NCI-H226 (cell line): ENCODE measurements at regions not wholly inside any gene's neighbourhood (a gene's known extent, or its start where the extent isn't known, plus 50 kb on each side); places are given as distances from the start of the nearest gene placed in this dataset.

Source experiments
- DNase-seq: peaks from one replicate; pipeline ENCODE4 v3.0.0-alpha.2; 2015

DNA sequence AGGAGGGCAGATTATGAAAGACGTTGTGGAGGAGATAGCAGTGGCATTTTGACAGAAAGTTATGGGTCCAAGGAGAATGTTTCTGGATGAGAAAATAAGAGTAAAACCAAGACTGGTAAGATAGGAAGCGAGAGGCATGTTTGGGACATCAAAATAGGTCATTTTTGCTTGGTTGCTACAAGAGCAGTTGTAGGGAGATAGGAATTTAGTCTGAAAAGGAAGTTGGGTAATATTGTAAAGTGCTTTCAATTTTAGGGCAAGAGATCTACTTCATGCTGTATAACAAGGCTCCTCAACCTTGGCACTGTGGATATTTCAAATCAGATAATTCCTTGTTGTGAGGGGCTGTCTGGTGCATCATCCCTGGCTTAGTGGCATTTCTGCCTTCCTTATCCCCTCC is 118.0 kb upstream of the DPH6 start:
- DNase-seq: no peak

DNA sequence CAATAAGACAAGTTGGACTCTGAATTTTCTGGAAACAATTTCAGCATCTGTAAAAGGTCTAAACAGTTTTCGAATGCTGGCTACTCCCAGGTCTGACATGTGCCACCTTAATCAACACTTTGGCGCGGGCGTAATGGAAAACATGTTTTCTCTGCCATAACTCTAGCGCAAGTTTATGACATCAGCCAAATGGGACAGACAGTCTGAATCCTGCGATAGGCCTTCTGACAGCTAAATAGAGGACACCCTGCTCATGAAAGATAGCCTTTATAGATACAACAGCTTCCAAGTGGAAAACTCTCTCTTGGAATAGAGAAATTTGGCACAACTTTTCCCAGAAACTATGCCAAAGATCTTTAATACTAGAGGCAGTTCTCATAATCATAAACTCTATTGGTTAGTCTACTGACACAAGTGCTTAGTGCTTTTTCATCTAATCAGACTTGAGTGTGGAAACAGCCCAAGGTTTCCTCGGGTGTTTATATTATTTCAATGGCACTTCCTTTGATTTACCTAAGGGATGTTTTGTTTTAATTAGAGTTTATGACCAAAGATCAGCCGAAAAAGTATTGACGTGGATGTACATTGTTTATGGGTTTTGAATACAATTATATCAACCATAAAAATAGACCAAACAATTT is 120.1 kb upstream of the DPH6 start:
- DNase-seq: no peak

DNA sequence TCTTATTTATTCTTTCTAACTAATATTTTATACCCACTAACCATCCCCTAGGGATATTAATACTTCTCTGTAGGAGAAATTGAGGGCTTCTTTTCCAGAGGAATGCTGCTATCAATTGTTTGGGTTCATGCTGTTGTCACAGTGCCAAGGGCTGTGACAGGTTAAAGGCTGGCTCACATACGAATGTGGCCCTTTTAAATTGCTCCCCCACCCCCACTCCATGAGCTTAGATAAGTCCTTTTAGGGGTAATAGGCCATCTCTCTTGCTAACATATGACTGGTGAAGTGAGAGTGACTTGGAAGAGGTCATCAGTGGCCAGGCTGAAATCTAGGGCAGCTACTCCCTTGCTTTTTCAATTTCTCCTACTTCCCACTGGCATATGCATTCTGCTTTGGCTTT is 121.9 kb upstream of the DPH6 start:
- DNase-seq: no peak

DNA sequence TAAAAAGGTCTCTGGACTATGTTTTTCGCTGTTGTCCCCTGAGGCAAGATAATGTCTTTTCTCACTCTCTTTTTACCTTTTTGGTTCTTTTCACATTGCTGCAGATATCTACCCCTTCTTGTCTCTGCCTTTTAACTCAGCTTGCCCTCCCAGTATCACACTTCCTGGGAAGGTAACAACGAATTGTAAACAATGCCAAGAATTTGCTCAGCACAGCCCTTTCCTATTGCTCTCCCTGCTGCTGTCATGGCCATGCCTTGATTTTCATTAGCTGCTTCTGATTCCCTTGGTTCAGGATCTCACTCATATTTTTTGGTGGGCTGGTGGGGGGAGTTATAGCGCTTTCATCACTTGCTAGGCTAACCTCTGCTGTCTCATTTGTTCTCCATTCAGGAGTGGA is 123.1 kb upstream of the DPH6 start:
- no peak for DNase-seq

DNA sequence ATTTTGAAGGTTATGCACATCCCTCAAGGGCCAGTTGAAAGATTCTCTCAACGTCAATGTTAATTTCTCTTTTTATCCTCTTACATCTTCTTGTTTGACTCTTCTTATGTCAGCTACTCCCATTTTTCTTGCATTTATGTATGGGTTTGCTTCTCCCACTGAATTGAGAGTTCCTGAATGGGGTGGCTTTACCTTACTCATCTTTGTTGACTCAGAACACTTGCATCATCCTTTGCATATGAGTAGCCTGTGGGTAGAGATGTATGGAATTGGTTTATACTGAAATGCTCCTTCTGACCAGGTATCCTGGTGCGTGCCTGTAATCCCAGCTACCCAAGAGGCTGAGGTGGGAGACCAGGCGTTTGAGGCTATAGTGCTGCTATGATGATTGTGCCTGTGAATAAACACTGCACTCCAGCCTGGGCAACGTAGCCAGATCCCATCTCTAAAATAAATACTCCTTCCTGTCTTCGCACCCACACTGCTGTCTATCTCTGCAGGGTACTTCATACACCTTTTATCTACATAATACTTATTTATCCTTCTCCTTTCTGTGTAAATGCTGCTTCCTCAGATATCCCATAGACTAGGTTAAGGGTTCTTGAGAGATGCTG is 123.6 kb upstream of the DPH6 start:
- no peak for DNase-seq

DNA sequence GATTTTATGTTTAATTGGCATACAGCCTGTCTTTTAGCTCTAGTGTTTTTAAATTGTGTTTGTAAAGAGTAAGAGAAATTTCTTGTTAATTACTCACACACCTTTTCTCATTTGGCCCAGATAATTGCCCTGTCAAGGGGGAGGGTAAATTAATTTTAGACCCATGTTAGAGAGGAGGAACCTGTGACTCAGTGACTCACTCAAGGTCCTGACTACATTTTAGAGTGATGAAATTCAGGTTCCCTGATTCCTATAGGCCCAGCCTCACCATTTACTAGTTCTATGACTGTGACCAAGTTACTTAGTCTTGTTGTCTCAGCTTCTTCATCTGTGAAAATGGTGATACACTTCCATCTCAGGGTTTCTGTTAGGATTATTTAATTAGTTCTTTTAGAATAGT is 125.2 kb upstream of the DPH6 start:
- DNase-seq: no peak

DNA sequence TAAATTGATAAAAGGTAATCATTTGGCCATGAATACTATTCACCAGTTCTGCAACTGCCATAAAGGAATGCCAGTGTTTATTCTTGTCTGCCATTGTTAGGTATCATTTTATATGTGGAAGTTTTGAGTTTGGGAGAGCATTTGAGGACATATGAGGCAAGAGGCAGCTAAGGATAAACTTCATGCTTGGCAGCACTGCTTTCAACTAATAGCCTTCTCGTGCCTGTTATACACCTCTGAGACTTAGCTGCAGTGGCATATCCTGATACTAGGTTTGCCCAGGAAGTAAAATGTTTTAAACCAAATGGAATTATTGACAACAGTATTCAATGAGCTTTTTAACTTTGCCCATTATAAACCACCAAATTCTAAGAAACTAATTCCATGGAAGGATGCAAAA is 126.0 kb upstream of the DPH6 start:
- no peak for DNase-seq

DNA sequence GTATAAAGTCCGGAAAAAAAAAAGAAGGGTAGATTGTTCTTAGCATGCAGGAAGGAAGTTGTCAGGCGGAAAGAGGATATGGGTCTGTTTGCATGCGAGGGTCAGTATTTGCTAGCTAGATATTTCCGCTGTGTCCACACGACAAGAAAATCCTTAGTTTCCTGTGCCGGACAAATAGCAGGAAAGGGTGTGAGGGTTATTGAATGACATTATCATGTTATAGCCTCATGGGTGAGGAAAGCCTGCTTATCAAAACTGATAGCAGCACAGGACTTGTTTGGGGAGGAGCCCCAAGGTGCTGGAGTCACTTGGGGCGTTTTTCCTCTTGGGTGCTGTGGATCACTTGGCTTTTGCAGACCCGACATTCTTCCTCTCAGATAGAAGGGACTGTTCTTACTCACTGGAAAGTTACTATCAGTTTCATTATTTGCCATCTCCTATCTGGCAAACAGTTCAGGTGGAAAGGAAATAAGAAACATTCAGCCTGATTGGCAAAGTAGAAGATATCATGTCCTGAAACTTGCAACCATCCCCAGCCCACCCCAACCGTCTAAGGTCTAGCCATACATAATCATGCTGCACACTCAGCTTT is 127.2 kb upstream of the DPH6 start:
- DNase-seq: no peak

DNA sequence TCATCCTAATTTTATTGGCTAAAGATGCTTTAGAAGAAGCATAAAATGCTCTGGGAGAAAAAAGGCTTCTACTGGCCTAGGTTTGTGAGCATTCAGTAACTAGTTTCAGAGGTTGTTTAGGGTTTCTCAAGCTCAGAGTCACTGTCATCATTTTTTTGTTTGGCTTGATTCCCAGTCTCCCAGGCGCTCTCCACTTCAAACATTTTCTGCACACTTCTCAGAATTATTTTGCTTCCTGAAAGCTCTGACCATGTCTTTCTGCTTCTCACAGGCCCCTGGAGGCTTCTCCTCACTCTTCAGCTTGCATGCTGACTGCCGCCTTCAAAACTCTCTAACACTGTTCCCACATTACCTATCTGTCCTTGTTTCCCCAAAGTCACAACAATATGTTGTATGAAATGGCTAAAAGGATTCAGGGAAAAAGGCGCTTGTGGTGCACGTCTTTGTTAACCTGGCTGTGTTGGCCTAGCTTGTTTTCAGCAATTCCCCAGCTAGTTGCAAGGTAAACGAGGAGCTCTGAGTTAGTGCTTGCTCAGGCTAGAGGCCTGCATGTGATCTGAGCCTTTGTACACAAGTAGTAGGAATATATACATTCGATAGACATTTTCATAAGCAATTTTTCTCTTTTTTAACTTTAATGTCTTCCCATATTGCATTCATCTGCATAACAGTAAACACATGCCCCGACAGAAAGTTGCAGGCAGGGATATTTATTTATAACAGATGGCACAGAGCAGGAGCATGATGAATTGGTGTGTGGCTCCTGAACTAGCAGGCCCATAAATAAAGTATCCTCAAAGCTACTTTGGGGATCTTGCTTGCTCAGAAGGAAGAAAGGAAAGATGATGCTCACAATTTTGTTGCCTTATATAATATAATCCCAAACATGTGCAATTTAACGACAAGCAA is 129.2 kb upstream of the DPH6 start:
- DNase-seq: no peak

DNA sequence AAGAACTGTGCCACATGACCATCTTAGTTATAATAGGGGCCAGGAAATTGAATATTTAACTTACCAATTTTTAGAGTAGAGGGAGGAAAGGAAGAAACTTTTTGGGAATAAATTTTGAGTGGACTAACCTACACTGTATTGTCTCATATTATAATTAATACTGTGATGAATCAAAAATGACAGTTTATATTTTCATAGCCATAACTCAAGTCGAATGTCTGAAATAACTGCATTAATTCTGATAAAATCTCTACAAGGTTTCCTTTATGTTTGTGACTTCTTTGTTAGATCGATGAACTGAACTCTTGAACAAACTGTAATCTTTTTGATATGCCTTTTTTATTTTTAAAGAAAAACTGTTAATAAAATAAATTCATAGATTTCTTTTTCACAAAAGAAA is 132.8 kb upstream of the DPH6 start:
- no peak for DNase-seq

DNA sequence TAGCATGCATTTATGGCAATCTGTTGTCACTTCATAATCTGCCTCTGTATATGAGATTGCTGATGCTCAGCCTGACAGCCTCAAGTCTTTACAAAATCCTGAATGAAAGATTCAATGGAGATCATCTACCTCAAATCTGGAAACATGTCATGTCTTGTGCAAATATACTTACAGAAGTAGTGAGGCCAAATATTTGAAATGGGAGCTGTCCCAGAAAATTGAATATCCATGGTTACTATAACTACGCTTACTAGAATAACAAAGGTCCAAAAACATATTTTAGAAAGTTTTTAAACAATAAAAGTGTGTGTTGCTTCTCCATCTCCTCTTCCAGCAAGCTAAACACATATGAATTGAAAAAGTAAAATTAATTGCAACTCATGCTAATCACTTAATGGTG is 133.2 kb upstream of the DPH6 start:
- DNase-seq: no peak

DNA sequence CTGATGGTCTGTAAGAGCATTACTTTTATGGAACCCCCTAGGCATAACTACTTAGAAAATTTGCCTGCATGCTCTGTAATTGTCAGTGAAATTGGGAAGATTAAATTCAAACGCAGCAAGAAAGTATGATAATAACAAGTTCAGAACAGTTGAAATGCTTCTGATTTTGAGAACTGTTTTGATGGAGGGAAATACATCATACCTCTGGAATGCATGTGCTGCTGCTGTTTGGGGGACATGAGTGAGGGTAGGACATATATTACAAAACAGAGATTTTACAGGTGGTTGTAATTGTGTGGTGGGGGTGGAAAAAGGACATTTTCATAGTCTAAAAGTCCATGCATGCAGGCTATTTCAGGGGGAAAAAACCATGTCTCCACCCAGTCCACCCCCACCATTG is 135.0 kb upstream of the DPH6 start:
- no peak for DNase-seq

DNA sequence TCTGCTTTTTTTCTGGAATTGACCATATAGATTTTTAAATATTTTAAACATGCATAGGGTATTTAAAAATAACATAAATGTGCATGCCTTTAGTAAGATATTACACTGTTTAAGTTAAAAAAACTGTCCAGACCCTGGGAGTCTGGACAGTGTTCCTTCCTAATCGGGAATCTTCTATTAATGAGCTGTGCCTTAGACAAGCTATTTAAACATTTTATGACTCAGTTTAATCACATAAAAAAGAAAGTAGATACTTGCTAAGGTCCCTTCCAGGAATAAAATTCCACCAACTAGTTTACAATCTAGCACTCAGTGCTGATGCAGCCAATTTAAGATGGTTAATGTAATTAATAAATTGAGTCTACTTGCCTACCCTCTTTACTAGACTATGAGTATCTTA is 140.4 kb upstream of the DPH6 start:
- no peak for DNase-seq

DNA sequence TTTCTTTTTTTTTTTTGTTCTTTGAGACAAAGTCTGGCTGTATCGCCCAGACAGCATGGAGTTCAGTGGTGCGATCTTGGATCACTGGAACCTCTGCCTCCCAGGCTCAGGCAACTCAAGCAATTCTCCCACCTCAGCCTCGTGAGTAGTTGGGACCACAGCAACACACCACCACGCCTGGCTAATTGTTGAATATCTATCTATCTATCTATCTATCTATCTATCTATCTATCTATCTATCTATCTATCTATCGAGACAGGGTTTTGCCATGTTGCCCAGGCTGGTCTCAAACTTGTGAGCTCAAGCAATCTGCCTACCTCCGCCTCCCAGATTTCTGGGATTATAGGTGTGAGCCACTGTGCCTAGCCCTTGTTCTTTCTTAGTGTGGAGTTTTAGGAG is 143.3 kb upstream of the DPH6 start:
- no peak for DNase-seq

DNA sequence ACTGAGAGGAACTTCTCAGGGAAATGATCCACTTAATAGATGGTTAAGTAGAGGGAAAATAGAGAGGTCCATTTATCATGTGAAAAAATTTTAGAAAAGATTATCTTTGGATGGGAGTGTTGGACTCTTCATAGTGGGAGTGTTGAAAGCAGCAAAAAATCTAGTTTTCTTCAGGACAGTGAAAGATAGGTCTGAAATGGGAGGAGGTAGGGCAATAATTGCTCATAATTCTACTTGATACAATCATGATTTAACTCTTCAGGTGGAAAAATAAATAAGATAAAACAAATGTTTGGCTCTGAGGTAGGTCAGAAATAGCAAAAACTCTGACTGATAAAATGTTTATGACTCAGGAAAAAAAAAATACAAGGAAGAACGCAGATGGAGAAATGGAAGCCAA is 144.1 kb upstream of the DPH6 start:
- DNase-seq: peak; percentile 36

DNA sequence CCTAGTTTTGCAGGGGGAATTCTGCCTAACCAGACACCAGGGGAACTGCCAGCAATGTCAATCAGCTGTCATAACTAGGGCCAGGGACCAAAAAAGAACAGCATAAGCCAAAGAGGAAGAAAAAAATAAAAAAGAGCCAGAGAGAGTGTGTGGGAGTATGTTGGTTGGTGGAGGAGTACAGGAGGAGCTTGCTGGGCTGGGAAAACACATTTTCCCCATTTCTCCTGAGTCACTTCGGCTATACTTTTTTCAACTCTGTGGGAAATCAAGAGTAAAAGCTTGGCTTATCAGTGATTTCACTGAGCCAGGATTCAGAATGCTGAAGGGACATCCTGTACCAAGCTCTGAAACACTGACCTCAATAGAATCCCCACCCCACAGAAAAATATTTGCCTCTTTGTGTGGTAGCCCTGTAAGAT is 144.7 kb upstream of the DPH6 start:
- DNase-seq: peak; percentile 90

DNA sequence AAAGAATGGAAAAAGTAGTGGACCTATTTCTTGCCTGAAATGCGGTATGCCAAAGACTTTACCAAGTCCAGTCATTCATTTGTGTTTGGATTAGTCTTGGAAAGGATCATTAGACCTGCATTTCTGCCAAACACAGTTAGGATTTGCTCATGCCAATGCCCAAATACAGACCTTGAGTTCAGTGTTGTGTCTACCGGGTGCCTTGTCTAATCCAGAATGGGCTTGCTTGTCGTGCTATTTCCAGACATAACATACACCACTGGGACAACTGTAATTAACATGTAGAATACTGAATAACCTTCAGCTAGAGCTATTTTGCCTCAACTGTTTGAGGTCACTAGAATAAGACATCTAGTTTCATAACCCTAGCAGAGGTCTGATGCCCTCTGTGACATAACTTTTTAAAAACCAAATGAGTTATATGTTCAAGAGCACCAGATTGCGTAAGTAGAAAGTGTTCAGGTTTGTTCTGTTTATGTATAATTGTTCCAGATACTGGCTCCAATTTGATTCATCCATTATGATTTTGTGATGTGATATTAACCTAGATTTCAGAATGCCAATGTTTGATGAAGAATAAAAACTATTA is 145.3 kb upstream of the DPH6 start:
- DNase-seq: no peak

DNA sequence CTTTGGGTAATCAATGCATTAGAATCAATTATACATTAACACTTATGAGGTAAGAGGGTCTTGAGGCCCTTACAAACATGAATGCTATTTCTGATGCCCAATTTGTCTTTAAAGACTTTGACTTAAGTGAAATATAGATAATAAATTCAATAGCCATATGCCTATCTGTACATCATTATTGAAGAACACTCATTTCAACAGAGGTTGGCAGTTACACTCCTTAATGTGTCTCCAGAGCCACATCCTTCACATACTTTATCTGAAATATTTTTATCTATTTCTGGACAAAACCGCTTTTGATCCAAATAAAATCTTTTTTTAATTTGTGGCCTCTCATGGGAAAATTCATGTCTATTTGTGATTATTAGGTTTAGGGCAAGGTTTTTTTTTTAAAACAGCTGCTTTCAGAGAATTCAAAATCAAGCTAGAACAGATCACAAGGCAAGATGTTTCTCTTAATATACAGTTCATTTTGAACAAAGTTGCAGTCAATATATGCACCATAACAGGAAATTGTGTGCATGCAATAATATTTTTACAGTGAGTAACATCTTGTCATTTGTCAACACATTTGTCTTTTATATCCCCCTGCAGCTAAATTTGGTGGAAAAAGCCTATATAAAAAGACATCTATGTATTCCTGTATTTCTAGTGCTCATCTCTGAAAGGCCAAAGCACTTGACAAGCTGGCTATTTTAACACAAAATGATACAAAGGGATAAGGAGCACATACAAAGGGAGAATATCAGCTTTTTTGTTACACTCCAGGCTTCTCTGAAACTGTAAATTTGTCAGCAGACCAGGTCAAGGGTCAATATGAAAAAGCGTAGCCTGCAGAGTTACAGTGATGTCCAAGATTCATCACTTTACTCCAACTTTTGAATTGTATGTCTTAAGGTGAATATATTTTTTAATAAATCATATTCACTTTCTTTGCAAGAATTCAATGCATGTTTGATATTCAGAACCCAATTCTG is 146.2 kb upstream of the DPH6 start:
- DNase-seq: no peak

DNA sequence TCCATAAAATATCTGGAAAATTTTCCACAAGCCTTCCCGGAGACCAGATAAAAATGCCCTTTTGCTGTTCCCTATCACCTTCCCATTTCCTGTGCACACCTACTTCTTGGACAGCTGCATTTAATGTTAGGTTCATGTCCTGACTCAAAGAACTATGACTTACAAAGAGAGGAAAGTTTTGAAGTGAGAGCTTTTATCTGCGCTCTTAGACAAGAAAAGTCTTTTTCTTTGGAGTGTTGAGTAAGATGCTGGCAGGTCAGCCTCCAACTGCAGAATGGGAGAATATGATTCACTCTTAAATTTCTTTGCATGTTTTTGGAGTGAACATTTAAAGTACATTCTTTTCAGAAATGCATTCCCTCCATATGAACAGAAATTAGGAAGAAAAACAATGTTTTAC is 147.3 kb upstream of the DPH6 start:
- DNase-seq: peak; percentile 66

DNA sequence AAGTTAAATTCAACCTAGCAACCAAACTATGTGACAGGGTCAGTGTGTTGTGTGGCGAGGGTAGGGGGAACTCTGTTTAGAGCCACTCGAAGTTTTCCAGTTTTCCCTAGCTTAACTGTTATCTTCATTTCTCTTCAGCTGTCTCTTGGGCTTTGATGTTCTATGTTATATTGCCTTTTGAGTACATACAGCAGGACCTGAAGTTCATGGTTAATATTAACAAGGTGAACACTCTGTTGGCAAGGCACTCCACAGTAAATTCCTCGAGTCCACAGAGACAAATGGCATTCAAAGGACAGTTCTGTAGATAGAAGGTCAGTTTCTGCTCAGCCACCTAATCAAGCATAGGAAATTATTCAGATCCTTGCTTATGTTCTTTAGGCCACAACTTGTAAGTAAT is 147.9 kb upstream of the DPH6 start:
- DNase-seq: no peak

DNA sequence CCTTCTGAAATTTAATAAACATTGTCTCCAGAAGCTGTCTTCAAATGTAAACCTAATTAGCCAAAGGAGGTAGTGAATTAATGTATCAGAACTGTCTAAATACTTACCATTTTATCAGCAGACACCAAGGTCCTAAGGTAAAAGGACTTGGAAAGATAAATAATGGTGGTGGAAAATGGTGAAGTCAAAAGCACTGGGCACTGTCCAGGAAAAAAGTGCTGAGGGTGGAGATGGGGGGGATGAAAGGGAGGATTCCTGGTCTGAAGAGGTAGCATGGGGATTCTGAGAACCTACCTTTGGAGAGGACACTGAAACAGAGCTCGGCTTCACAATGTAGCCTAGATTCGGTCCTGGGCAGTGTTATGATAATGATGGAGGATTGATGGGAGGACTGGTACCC is 149.0 kb upstream of the DPH6 start:
- no peak for DNase-seq

DNA sequence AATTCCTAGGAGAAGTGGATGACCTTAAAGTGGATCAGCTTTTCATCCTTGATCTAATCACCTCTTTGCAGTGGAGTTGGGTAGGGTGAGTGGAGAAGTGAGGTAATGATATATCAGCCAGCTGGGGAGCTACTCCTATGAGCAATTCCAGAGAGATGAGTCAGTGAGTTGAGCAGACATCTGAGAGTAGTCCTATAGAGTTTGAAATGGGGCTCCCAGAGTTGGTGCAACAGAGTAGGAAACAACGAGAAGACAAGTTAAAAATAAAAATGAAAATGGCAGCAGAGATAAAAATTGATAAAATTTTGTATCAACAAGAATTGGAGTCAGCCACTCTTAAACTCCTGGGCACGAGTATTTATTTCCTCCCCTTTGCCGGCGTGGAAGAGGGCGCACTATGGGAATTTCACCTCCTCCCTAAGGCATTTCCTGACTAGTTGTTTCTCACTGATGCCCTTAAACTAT is 150.8 kb upstream of the DPH6 start:
- peak; percentile 93 for DNase-seq
